A549 (cell line): ENCODE measurements at regions not wholly inside any gene's neighbourhood (a gene's known extent, or its start where the extent isn't known, plus 50 kb on each side); places are given as distances from the start of the nearest gene placed in this dataset.

Experiments used
- CBX2 ChIP-seq: fragments of 200-600 bp; sonication (generic); IDR thresholded peaks from 2 replicates; pipeline ENCODE4 v1.6.1; 2016; ENCODE audit warnings: low read depth, mild to moderate bottlenecking, borderline replicate concordance
- CHD4 ChIP-seq: fragments of 200-600 bp; sonication (generic); IDR thresholded peaks from 2 replicates; pipeline ENCODE4 v1.6.1; 2016; ENCODE audit warnings: antibody characterized with exemption, mild to moderate bottlenecking, borderline replicate concordance
- EP300 ChIP-seq, 2 experiments: fragments of >200 bp; sonication (Bioruptor Twin); formaldehyde crosslinking; IDR thresholded peaks; 2 replicates in 1 of 2; 3 replicates in 1 of 2; pipeline ENCODE4 v1.6.1; 2016 to 2017
- MYC ChIP-seq: IDR thresholded peaks from 2 replicates; pipeline ENCODE4 v1.6.1; 2012; ENCODE audit warnings: mild to moderate bottlenecking, inconsistent platforms, low read length, improper control_type of control experiment, borderline replicate concordance
- POLR2A ChIP-seq: IDR thresholded peaks from 2 replicates; pipeline ENCODE4 v1.6.1; 2012; ENCODE audit warnings: mild to moderate bottlenecking, low read length
- POLR2AphosphoS2 ChIP-seq: conservative IDR thresholded peaks from 2 replicates; pipeline ENCODE4 v1.6.1; 2012; ENCODE audit warnings: low read length, improper control_type of control experiment, inconsistent platforms
- RFX5 ChIP-seq: fragments of 450-650 bp; IDR thresholded peaks from 2 replicates; pipeline ENCODE4 v1.7.1; 2014; ENCODE audit warnings: antibody characterized with exemption, mild to moderate bottlenecking, moderate library complexity
- SMC3 ChIP-seq: fragments of >200 bp; sonication (Bioruptor Twin); formaldehyde crosslinking; IDR thresholded peaks from 3 replicates; pipeline ENCODE4 v1.6.1; 2018; ENCODE audit warnings: inconsistent platforms
- TF ChIP-seq, protein P1 (sequence below): fragments of >200 bp; sonication (Bioruptor Twin); formaldehyde crosslinking; IDR thresholded peaks from 3 replicates; pipeline ENCODE4 v1.5.1; 2016
- TF ChIP-seq, protein P2 (sequence below): fragments of 150-350 bp; IDR thresholded peaks from 2 replicates; pipeline ENCODE4 v1.6.1; 2014; ENCODE audit warnings: low read depth, mild to moderate bottlenecking, low read length
- TF ChIP-seq, protein P3 (sequence below): fragments of 450-650 bp; IDR thresholded peaks from 2 replicates; pipeline ENCODE4 v1.6.1; 2014; ENCODE audit warnings: antibody characterized with exemption
- TF ChIP-seq, protein P4 (sequence below): IDR thresholded peaks from 2 replicates; pipeline ENCODE4 v1.6.1; 2012

DNA sequence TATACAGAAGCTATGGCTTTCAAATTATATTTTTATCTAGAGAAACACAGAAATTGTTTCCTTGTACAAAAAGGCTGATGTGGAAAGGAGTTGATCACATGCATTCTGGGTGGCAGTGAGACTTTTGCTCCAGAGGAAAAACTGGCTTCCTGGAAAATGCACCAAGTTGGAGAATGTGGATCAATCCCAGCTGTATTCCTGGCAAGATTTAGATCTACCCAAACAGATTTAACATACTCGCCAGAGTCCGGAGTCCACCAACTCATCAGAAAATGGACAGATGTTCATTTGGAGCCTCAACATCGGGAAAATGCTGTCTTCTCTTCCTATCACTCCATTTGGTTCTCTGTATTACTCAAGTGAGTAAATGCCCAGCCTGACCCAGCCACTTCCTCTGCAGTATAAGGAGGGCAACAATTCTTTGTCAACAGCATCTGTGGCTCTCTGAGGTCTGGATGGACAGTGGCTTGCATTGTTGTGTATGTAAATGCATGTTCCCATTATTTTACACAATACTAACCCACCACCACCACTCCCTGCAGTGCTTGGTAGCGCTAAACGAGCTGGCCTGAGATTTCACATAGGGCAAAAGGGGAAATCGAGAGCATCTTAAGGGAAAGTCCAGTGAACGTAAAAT, 226.2 kb upstream of the IRF2BP2 start:
- TF ChIP-seq EP300 (IDR thresholded peaks at IDR 0.05): no peak
- no peak for TF ChIP-seq POLR2A
- TF ChIP-seq, protein P1, sequence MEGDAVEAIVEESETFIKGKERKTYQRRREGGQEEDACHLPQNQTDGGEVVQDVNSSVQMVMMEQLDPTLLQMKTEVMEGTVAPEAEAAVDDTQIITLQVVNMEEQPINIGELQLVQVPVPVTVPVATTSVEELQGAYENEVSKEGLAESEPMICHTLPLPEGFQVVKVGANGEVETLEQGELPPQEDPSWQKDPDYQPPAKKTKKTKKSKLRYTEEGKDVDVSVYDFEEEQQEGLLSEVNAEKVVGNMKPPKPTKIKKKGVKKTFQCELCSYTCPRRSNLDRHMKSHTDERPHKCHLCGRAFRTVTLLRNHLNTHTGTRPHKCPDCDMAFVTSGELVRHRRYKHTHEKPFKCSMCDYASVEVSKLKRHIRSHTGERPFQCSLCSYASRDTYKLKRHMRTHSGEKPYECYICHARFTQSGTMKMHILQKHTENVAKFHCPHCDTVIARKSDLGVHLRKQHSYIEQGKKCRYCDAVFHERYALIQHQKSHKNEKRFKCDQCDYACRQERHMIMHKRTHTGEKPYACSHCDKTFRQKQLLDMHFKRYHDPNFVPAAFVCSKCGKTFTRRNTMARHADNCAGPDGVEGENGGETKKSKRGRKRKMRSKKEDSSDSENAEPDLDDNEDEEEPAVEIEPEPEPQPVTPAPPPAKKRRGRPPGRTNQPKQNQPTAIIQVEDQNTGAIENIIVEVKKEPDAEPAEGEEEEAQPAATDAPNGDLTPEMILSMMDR: no peak
- TF ChIP-seq RFX5: no peak
- TF ChIP-seq POLR2AphosphoS2: no peak
- TF ChIP-seq, protein P2, sequence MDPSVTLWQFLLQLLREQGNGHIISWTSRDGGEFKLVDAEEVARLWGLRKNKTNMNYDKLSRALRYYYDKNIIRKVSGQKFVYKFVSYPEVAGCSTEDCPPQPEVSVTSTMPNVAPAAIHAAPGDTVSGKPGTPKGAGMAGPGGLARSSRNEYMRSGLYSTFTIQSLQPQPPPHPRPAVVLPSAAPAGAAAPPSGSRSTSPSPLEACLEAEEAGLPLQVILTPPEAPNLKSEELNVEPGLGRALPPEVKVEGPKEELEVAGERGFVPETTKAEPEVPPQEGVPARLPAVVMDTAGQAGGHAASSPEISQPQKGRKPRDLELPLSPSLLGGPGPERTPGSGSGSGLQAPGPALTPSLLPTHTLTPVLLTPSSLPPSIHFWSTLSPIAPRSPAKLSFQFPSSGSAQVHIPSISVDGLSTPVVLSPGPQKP: no peak
- TF ChIP-seq, protein P3, sequence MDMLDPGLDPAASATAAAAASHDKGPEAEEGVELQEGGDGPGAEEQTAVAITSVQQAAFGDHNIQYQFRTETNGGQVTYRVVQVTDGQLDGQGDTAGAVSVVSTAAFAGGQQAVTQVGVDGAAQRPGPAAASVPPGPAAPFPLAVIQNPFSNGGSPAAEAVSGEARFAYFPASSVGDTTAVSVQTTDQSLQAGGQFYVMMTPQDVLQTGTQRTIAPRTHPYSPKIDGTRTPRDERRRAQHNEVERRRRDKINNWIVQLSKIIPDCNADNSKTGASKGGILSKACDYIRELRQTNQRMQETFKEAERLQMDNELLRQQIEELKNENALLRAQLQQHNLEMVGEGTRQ: no peak
- TF ChIP-seq, protein P4, sequence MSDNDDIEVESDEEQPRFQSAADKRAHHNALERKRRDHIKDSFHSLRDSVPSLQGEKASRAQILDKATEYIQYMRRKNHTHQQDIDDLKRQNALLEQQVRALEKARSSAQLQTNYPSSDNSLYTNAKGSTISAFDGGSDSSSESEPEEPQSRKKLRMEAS: no peak
- no peak for TF ChIP-seq CBX2
- no peak for TF ChIP-seq SMC3
- no peak for TF ChIP-seq CHD4
- no peak for TF ChIP-seq MYC
